ENCODE measurements at regions not wholly inside any gene's neighbourhood (a gene's known extent, or its start where the extent isn't known, plus 50 kb on each side); places are given as distances from the start of the nearest gene placed in this dataset.

DNA sequence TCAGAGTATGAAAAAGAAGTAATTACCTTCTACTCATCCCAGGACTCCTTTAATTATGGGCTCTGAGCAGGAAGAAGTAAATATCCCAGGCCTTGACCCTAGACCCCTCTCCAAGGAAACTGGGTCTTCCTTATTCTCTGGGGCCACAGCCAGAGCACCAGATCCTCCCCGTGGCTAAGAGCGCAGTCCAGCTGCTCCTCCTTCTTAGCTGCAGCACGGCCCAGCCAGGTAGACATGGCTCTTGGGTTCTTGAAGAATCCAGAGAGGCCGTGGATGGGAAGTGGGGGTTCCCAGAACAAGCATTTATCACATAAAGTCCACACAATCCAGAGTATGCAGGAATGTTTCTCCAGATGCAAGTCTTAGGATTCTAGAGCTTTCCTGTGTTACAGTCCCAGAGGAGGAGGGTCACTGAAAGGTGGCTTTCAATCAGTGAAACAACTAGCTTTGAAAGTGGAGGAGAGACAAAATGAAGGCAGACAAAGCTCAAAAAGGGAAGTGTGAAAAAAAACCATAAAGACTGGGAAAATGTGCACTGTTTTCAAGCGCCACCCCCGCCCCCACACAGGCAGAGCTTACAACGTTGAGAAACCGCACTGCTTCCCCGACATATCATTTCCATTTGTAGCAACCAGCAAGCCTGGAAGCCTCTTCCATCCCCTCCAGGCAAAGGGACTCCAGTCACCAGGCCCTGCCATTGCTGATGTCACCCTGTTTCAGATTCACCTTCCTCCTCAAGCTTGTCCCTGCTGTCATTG, 396.5 kb upstream of the MKI67 start:
- no peak for DNase-seq (ENCODE audit: low read depth in 1 of 2, low spot score in 1 of 2)

DNA sequence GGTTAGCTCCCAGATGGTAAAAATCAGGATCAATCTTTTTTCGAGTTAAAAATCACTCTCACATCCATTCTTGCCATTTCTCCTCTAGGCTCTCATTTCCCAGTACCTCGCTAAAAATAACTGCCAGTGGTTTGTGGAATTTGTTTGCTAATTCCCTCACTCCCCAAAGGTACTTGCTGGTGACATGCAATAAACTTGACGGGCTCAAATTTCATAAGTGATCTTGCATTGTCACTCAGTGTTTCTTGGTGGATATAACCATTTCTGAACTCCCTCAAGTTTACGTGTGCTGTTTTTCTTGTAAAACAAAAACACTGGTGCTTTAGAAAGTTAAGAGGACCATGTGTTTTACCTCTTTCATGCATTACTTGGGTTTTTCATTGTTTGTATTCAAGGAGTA, 399.2 kb upstream of the MKI67 start:
- no peak for DNase-seq (ENCODE audit: low read depth in 1 of 2, low spot score in 1 of 2)

DNA sequence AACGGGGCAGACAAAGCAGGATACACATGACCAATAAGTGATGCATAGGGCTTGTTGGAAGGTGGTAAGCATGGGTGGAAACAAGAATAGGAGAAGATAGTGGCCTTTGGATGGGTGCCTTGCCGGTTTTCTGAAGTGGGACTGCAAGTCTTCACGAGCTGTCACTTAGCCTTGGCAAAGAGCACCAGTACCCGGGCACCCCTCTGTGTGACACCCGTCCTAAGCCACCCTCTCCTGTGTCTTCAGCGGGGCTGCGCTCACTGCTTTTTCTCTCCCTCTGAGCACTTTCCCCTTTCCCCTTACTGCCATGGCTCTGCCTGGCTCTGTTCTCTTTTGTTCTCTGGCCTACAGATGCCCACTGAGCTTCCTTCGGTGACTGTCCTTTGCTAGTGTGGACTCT, 399.7 kb upstream of the MKI67 start:
- no peak for DNase-seq (ENCODE audit: low read depth in 1 of 2, low spot score in 1 of 2)

DNA sequence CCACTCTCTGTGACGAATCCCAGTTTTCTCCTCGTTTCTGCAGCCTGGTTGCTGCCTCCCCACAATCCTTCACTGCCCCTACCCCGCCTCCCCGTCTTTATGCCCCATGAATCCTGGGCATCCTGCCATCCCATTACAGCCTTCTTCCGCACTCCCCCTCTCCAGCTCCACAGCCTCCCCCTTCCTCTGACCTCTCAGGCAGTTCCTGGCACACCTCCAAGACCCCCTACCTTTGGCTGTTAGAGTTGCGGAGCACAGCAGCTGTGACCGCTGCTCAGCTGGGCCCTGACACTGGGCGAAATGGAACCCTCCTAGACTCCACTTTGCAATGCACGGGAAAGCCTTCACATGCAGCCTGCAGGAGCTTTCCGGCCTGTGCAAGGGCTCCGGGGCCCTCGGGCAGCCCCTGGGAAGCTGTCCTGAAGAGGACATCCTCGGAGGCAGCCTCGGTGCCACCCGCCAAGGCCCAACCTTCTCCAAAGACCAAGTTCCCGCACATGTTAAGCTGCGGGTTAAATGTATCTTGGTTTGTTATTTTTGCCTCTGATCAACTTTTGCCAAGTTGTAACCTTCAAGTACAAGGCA, 400.7 kb upstream of the MKI67 start:
- DNase-seq (ENCODE audit: low read depth in 1 of 2, low spot score in 1 of 2), result no peak

DNA sequence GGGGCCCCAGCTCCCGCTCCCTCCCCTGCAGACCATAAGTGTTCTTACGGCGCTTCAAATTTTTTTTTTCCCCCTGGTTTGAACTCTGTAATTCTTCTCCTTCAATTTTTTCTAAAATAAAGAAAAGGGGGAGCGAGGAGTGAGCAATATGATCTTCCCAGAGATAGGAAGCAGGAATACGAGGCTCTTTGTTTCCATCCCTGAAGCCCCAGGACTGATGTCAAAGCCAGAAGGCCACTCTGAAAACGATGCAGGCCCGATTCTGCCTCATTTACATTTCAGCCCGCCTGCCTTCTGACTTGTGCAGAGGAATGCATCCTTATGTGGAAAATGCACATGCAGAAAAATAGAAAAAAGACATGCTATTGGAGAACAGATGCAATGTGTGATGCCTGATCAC, 401.5 kb upstream of the MKI67 start:
- no peak for DNase-seq (ENCODE audit: low read depth in 1 of 2, low spot score in 1 of 2)

DNA sequence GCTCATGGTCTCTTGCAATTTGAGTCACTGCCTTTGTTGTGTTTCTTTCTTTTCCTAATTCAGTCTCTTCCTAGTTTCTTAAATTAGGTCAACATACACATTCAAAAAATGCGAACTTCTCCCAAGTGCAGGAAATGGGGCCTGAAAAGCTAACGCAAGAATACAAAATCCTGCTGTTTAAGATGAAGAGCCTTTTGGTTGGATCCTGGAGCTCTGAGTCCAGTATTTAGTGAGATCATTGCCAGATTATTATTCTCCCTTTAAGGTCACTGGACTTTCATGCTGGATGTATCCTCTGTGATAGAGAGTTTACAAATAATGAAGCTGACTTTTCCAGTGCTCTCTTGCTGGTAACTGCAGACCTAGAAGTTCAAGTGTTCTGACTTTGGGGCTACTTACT, 401.9 kb upstream of the MKI67 start:
- DNase-seq (ENCODE audit: low read depth in 1 of 2, low spot score in 1 of 2), result no peak

DNA sequence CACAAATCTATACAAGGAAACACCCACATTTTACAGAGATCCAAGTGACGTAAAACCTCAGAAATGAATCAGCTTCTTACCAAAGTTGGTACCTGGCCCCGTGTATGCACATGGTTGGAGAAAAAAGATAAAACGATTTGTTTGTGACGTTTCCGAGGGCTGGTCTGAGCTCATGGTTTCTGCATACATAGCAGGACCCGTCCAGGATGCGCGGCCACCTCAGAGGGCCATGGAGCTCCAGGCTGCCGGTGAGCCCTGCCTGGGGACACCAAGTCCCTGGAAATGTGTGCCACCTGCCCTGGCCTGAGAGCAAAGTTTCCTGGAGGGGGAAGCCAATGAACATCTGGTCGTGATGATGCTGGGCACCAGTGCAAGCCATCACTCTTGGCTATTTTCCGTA, 402.6 kb upstream of the MKI67 start:
- no peak for DNase-seq (ENCODE audit: low read depth in 1 of 2, low spot score in 1 of 2)

DNA sequence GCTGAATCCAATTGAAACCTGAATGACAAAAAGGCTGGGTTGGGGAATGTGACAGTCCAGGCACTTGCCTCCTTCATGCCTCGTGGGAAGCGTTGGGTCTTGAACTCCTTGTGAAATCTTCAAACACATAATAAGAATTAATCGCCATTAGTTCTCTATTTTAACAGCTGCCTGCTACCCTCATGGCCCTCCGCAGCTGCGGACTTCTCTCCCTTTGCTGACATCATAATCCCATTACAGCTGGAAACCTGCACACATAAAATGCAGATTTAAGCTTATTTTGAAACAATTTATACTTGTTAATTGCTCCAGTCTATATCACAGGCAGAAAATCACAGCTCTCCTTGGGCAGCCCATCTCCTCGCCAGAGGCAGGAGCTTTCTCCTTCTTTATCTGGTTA, 403.0 kb upstream of the MKI67 start:
- no peak for DNase-seq (ENCODE audit: low read depth in 1 of 2, low spot score in 1 of 2)

DNA sequence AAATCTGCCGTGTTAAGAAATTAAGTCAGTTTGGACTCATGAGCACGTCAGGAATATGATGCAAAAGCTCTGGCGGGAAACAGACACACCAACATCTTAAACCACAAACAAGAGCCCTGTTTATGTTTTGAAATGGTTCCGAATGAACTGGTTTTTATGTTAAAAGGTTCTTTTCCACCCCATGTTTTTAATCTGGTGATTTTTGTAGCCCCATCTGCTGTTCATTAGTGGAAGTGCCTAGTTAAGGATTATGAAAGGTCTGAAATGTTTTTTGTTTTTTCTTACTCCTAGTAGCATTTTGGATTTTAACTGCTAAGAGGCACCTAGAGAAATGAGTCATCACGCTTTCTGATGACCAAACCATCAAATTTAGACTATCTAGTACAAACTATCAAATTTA, 404.1 kb upstream of the MKI67 start:
- no peak for DNase-seq (ENCODE audit: low read depth in 1 of 2, low spot score in 1 of 2)

DNA sequence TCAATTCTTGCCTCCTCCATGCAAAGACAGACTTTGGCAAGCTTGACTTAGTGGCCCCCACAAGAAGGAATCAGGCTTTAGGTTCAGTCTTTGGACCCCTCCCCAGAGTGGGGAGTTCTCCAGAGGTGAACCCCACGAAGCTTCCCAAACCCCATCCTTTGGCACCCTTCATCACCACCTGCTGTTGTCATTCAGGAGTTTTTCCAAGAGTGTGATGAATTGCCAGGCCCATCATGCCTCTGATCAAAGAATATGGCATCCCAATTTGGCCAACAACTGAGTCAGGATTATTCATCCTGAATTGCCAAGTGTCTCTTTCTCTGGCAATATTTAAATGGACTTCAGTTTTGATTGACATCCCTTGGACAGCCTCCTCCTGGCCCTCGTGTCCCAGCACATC, 404.7 kb upstream of the MKI67 start:
- no peak for DNase-seq (ENCODE audit: low read depth in 1 of 2, low spot score in 1 of 2)

DNA sequence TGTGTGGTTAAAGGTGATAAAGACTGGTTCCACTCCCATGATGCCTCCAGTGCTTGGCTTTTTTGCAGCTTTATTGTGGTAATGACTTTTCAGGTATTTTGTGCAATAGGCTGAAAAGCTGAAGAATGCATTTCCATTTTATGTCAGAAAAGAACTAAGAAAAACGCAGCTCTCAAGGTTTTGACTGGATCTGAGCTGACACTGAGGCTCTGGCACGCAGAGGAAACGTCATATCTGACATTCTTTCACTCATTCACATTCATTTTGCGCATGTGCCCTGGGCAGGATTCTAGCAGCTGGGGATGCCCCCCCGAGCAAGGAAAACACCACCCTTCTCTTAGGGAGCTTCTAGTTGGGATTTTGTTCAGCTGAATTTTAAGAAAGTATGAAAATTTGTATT, 408.5 kb upstream of the MKI67 start:
- no peak for DNase-seq (ENCODE audit: low read depth in 1 of 2, low spot score in 1 of 2)

DNA sequence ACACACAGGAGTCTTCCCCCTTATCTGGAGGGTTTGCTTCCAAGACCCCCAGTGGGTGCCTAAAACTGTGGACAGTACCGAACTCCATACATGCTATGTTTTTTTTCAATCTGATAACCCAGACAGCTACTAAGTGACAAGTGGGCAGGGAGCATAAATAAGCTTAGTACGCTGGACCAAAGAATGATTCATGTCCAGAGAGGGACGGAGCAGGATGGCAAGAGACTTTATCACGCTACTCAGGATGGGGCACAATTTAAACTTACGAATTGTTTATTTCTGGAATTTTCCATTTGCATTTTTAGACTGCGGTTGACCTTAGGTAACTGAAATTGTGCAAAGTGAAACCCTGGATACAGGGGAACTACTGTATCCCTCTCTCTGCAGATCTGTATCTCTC, 410.0 kb upstream of the MKI67 start:
- DNase-seq (ENCODE audit: low read depth in 1 of 2, low spot score in 1 of 2), result no peak

DNA sequence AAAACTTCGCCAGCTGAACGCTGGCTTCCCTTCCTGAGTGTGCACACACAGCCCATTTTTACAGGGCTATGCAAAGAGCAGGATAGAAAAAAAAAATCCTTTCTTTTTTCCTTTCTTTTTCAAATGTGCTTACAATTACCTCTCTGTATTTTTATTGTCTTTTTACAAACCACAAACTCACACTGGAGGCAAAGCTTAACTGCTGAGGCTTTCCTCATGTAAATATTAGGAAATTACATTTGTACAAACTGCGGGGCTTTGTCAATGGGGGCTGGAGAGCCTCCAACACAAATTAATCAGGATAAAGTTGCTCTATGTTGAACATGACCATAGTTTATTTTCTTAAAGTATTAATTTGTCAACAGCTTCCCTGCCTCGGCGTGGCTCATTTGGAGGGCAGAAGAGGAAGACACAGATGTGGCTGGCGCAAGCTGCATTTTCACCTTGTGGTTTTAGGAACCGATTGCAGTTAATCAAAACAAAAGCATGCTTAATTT, 411.7 kb upstream of the MKI67 start:
- no peak for DNase-seq (ENCODE audit: low read depth in 1 of 2, low spot score in 1 of 2)

DNA sequence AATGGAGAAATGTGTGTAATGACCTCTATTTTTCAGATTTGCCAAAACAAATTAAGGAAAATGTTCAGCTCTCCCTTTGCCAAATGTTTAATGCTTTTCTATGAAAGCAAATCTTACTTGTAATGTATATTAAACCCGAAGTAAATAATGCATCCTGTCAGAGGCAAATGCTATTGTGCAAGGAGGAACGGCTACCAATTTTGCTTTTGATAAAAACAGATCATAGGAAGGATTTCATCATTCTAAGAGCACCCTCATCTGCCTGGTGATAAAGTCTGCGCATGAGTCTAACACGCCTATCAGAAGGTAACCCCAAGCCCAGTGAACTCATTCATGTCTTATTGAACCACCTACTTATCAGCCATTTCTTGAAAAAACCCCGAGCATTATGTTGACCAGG, 412.4 kb upstream of the MKI67 start:
- no peak for DNase-seq (ENCODE audit: low read depth in 1 of 2, low spot score in 1 of 2)

DNA sequence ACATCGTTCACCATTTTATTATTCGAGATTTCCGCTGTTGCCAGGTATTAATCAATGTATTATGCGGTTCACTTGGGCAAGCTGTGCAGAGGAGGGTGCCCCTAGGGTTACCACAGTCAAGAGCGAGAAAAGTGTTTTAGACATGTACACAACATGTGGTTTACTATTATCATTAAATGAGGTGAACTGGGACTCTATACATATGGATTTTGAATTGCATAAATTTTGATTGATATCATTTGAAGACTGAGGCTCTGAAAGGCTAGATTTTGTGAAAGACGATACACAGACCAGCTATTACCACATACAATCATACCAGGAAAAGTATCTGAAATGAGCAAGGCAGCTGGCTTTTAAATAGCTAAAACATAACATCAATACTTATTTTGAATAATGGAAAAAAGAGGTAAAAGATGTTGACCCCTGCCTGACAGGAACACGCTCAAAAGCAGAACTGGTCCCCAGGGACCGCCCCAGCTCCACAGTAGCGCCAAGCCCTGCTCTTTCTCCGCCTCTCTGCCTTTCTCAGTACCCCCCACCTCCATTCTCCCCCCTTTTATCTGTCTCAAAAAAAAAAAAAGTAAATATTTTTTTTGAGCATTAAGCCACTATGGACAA, 413.4 kb upstream of the MKI67 start:
- no peak for DNase-seq (ENCODE audit: low read depth in 1 of 2, low spot score in 1 of 2)

DNA sequence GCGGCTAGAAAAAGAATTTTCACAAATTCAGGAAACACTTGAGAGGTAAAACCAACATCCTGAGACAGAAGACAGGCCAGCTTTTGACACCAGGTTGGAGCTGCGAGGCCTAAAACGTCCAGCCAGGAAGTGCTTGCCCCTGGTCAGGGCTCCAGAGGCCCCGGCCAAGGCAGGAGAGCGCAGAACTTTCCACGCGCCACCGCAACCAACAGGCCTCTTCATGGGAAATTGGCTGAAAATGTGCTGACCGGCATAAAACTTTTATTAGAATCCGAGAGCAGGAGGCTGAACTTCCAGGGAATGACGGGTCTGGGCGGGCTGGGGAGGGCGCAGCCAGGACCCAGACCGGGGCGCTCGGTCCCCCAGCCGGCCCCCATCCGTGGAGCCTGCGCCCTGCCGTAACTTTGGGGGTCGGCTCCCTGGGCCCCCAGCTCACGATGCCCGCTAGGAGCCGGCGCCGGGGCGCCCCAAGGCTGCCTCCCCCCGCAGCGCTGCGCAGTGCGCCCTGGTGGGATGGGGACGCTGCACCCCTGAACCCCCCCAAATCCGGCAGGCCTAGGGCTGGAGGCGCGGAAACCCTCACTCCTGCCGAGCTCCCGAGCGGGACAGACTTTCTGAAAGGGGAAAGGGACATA, 414.0 kb upstream of the MKI67 start:
- no peak for DNase-seq (ENCODE audit: low read depth in 1 of 2, low spot score in 1 of 2)

DNA sequence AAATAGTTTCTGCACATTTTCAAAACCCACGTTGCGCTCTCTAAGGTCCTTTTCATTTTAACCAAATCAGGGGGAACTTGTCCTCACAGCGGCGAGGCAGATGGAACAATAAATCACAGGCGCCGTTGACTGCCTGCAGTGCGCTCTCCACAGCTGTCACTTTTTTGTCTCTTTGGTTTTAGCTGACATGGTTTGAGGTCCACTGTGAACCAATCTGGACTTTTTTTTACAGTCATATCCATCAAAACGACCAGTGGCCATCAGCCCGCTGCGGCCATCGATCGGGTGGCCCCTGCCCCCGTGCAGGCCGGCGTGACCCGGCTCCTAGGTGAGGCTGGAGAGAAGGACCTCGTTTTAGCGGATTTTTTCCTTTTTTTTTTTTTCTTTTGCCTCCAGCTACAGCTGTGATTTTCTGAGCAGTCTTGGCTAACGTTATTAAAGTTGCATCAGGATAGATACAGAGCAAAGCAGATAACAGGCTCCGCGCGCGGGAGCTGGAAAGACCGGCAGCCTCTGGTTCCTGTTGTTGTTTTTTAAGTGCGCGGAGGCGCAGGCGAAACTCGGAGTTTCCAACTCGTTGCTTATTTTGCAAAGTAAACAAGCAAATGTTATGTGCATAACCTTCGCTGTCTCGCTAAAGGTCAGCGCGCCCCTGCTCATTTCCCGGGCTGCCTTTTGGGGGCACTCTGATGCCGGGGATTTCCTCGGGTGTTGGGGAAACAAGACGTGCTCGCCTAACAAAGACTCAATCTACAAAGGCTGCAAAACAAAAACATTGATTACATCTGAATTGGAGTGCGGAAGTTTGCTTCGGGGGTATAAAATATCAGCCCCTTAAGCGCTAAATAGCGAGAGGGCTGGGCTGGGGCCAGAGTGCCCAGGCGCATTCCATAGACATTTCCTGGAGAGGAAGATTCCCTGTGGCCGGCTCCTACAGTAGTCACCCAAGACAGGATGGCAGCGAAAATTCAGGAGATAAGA, 414.8 kb upstream of the MKI67 start:
- no peak for DNase-seq (ENCODE audit: low read depth in 1 of 2, low spot score in 1 of 2)

DNA sequence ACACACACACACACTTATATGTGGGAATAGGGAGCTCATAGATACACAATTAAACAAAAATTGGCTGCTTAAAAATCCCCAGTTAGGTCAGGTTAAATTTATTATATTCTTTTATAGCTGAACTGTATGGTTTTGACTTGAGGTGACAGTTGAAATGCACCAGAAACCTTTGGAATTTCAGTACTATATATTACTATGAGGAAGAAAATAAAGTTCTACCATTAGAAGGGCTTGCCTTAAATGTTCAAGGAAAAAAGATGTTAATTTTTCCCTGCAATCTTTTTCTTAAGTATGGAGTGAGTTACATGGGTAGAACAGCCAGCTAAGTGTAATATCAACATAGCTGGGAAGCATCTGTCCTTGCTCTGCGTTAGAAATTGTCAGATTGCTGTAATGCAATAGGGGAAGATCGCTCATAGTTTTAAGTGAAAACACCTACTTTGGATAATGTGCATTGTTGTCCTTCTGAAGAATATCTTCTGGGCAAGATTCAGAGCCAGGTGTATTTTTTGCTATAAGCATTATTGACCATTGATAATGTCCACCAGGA, 415.8 kb upstream of the MKI67 start:
- DNase-seq (ENCODE audit: low read depth in 1 of 2, low spot score in 1 of 2), result no peak

DNA sequence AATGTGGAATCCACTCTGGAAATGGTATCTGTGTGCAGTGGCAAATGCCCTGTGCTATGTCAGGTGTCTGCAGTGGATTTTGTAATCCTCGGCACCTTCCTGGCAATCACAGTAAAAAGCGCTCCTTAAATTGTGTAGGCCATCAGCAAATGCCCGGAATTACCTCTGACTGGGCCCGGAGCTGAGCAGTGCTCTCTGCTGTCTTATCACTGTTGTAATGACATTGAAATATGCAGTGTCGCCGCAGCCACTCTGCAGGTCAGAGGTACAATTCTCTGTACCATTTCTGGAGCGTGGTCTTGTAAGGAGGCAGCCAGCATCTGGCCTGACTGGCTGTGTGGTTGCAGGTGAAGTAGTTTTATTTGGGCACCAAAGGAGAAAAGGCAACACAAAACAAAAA, 416.4 kb upstream of the MKI67 start:
- DNase-seq (ENCODE audit: low read depth in 1 of 2, low spot score in 1 of 2), result no peak

DNA sequence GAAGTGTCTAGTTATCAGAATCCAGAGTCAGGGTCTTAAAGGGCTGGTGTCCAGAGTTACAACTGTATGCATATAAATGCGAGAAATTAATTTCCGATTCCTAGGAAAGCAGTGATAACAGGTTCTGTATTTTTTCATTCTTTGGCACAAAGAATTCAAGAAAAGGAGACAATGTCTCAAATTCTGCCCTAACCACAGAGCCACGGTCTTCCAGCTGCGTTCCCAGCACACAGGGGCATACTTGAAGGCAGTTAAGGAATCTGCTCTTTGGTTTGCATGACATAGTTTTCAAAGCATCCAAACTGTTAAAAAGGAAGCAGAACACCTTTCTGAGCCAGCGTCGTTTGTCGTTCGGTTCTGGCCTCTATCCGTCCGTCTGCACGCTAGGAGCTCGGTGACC, 416.9 kb upstream of the MKI67 start:
- DNase-seq (ENCODE audit: low read depth in 1 of 2, low spot score in 1 of 2), result no peak

DNA sequence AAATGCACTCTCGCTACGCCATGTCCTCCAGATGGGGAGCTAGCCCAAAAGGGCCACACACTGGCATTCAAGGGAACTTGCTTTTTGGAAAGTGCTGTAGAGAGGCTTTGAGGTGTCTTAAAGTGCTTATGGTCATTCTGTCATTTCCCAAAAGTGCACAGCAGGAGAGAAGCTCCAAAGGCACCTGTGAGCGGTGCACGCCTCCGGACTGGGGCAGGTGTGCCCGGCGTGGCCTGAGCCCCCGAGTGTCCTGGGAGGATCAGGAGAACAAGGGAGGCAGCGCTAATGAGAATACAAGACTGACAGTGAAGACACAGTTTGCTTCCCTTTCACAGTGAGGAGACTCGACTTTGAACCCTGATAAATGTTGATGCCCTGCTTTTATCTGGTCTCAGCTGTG, 419.0 kb upstream of the MKI67 start:
- DNase-seq (ENCODE audit: low read depth in 1 of 2, low spot score in 1 of 2), result no peak
